Urinary bladder (tissue), 3 donors: ENCODE measurements at regions not wholly inside any gene's neighbourhood (a gene's known extent, or its start where the extent isn't known, plus 50 kb on each side); places are given as distances from the start of the nearest gene placed in this dataset.

Experiments
- DNase-seq: peaks from one replicate; pipeline ENCODE4 v3.0.0-alpha.2; 2015; ENCODE audit errors: extremely low spot score
- H3K27ac ChIP-seq: one replicate; pipeline ENCODE4 v1.5.1; 2013; ENCODE audit warnings: low read depth, mild to moderate bottlenecking, moderate library complexity
- H3K36me3 ChIP-seq: one replicate; pipeline ENCODE4 v1.6.1; 2013; ENCODE audit warnings: mild to moderate bottlenecking, moderate library complexity; ENCODE audit not compliant: insufficient read depth
- H3K4me1 ChIP-seq: one replicate; pipeline ENCODE4 v1.6.1; 2013; ENCODE audit warnings: mild to moderate bottlenecking, moderate library complexity; ENCODE audit not compliant: insufficient read depth
- H3K4me3 ChIP-seq: one replicate; pipeline ENCODE4 v1.5.1; 2013; ENCODE audit warnings: low read depth, low read length
- WGBS: extraction: QIAGEN DNeasy Blood & Tissue Kit; methylation state at CpG from one replicate; pipeline ENCODE4 v1.1.7; 2013; 5-methylcytosine and 5-hydroxymethylcytosine counted together
- donor health status: healthy with polysubstance abuse.
- donor health status: healthy.

DNA sequence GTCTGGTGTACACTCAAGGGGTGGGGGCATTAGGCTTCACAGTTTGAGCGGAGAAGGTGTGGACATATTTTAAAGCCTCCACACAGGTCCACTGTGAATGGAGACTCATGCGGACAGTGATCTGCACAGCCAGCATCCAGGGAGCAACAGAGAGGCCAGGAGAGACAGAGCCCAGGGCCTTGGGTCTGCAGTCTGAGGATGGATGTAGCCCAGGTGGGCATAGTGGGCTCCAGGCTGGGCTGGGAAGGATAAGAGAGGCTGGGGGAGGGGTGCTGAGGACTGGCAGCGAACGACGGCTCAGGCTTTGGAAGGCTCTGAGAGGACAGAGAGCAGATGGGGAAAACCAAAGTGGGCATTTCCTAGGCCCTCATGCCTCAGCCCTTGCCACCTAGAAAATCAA lies 128.8 kb downstream of the PAPOLA start:
- H3K36me3 ChIP-seq: no peaks in the 10 kb centered on the region
- H3K4me1 ChIP-seq: no peaks in the 10 kb centered on the region
- WGBS: 74% methylated on average over 5 of the region's 5 CpGs
- H3K4me3 ChIP-seq: no peak overlapping the region
- no peak for DNase-seq
- H3K27ac ChIP-seq: no peak overlapping the region

DNA sequence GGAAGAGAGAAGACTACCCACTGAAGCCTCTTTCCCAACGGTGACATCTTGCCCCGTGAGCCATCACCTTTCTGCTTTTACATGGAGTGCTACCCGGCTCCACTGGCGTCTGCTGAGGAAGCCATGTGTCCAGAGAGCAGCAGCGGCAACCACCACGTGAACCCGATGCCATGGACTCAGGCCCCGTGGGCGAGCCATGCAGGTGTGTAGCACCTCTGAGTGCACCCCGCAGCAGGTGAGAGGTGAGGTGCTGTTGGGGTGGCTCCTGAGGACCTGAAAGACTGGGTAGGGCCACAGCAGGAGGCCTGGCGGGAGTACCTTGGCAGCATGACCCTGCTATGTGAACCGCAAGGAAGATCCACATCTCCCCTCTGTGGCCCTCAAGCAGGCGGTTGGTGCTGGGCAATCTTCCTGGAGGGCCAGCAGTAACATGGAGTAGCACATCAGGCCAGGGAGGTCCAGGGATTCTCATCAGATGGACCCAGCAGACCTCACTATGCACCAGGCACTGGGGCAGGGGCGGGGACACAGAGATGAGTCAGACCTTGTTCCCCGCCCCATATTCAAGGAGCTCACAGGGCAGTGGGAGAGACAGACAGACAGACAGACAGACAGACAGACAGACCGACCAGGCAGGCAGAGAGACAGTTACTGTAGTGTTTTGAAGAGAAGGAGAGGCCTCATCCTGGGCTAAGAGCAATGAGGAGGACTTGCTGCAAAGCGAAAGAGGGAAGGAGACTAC lies 129.6 kb downstream of the PAPOLA start:
- H3K36me3 ChIP-seq: no peaks in the 10 kb centered on the region
- DNase-seq: no peak
- no peaks in the 10 kb centered on the region for H3K4me1 ChIP-seq
- no peak overlapping the region for H3K27ac ChIP-seq
- no peak overlapping the region for H3K4me3 ChIP-seq
- WGBS: 80% methylated on average over 17 of the region's 17 CpGs

DNA sequence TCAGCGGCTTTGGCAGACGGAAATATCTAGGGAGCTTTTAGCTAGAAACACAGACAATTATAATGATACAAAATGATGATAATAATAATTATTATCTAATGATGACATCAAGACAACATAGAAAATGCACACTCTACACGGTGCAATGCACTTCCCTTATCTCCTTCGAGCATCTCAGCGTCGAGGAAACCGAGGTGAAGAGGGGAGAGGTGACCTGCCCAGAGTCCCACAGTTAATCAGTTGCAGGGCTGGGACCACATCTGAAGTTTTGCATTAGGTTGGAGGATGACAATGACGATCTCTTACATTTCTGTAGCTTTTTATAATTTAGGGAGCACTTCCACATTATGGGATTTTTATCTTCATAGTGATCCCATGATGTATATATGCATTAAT lies 130.2 kb downstream of the PAPOLA start:
- no peak overlapping the region for H3K4me3 ChIP-seq
- WGBS: 71% methylated on average over 8 of the region's 8 CpGs
- DNase-seq: no peak
- H3K36me3 ChIP-seq: no peaks in the 10 kb centered on the region
- H3K27ac ChIP-seq: no peak overlapping the region
- H3K4me1 ChIP-seq: no peaks in the 10 kb centered on the region

DNA sequence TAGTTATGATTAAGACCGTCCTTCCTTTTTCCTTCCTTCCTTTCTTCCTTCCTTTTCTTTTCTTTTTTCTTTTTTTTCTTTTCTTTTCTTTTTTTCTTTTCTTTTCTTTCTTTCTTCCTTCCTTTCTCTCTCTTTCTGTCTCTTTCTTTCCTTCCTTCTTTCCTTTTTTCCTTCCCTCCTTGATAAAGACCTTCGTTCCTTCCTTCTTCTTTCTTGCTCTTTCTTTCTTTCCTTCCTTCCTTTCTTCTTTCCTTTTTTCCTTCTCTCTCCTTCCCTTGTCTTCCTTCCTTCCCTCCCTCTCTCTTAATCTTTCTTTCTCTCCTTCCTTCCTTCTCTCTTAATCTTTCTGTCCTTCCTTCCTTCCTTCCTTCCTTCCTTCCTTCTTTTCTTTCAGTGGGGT lies 130.9 kb downstream of the PAPOLA start:
- 57% methylated on average over 2 of the region's 2 CpGs for WGBS
- no peak for DNase-seq
- Histone ChIP-seq H3K4me1 (no peaks in the 10 kb centered on the region), H3K36me3 (no peaks in the 10 kb centered on the region), H3K27ac (no peak overlapping the region), H3K4me3 (no peak overlapping the region)

DNA sequence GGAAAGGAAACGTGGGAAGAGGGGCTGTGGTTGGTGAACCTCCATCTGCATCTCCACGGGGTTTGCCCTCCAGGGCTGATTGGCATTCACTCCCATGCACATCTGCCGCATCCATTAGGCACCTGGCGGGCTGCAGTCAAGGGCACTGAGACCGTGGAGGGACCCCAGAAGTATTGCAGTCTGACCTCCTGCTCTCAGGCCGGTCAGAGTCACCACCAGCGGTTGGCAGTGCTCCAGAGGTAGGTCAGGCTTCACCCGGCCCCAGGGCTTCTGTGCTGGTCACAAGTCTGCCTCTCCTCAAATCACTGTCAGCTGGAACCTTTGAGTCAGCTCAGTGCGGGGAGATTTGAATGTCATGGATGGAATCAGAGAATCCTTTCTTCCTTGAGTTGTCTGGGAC lies 132.3 kb downstream of the PAPOLA start:
- H3K27ac ChIP-seq: no peak overlapping the region
- H3K4me3 ChIP-seq: no peak overlapping the region
- H3K36me3 ChIP-seq: no peaks in the 10 kb centered on the region
- no peak for DNase-seq
- 79% methylated on average over 9 of the region's 9 CpGs for WGBS
- H3K4me1 ChIP-seq: no peaks in the 10 kb centered on the region

DNA sequence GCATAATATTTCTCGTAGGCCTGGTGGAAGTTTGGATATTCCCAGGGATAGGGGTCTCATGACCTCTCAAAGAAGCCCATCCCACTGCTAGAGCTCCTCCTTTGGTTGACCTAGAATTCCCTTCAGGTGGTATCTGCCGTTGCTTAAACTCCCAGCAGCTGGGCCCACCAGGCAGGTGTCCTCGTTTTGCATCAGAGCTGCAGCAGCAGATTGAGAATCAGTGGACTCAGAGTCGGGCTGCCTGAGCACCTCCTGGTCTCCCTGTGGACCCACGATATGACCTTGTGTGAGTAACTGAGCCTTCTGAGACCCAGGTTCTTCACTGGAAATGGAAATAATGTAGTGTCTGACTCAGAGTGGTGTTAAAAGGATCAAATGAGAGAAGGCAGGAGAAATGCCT lies 132.7 kb downstream of the PAPOLA start:
- H3K4me1 ChIP-seq: no peaks in the 10 kb centered on the region
- DNase-seq: no peak
- no peak overlapping the region for H3K27ac ChIP-seq
- no peak overlapping the region for H3K4me3 ChIP-seq
- WGBS: 69% methylated on average over 5 of the region's 5 CpGs
- no peaks in the 10 kb centered on the region for H3K36me3 ChIP-seq

DNA sequence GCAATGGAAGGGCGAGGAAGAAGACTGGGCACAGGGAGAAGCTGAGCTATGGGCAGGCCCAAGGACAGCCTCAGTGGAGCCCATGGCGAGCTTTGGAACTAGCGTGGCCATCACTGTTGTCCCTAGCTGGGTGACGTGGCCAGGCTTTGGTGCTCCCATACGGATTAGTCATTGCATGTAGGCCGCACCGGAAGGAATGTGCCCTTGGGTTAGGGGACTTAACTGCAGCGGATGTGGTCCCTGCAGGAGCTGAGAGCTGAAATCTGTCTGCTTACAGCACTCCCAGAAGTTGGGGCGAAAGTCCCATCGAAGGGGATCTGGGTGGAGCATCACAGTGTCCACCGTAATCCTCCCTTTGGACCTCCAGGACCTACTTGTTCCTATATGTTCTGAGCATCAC lies 133.7 kb downstream of the PAPOLA start:
- 88% methylated on average over 11 of the region's 11 CpGs for WGBS
- Histone ChIP-seq H3K4me3 (no peak overlapping the region), H3K4me1 (no peaks in the 10 kb centered on the region), H3K36me3 (no peaks in the 10 kb centered on the region), H3K27ac (no peak overlapping the region)
- no peak for DNase-seq

DNA sequence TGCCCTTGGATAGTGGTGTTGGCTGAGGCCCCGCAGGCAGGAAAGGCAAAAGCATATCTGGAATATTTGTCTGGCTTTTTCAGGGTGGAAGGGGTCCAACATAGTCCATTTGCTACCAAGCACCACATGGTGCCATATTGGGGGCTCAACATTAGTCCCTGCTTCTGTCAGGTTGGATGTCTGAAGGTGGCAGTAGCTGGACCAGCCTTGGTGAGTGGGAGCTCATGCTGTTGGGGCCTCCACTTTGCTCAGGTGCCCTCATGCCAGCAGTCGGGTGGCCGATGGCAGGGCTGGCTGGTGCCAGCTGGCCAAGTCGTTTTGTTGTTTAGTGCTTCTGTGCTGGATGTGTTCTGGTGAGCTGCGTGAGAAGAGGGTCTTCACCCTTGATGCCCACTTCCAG lies 135.3 kb downstream of the PAPOLA start:
- 90% methylated on average over 5 of the region's 5 CpGs for WGBS
- no peak for DNase-seq
- no peaks in the 10 kb centered on the region for H3K36me3 ChIP-seq
- H3K4me1 ChIP-seq: no peaks in the 10 kb centered on the region
- H3K27ac ChIP-seq: no peak overlapping the region
- H3K4me3 ChIP-seq: no peak overlapping the region

DNA sequence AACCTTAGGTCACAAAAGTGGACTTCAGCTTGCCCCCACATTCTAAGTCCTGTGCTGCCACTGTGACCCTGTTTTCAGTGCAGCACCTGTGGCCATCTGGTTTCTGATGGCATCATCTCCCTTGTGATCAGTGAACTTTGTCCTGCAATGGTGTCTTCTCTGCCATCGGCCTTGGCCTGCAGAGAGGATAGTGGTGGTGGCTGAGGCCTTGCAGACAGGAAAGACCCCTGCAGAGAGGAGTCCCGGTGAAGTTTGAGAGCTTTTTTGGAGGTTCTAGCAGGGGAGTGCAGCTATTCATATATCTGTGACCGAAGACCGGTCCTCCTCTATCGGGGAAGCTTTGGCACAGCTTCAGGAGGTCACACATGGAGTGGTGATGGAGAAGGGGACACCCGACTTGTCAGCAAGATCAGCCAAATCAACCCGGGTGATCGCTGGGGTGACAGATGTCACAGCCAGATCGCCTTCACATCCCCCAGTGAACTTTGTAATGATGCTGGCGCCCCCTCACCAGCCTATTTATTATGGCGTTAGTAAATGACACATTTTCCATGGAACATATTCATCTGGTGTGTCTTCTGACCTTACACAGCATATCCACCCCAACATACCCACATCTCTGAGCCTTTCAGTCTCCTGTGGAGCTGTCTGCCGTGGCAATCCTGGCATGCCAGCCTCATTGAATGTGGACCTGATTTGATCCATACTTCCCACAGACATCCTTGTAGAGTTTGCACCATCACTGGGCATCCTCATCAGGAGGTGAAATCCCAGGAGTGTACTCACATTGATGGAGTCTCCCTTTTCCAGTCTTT lies 136.1 kb downstream of the PAPOLA start:
- H3K4me3 ChIP-seq: no peak overlapping the region
- H3K36me3 ChIP-seq: no peaks in the 10 kb centered on the region
- no peak for DNase-seq
- H3K27ac ChIP-seq: no peak overlapping the region
- H3K4me1 ChIP-seq: no peaks in the 10 kb centered on the region
- WGBS: 80% methylated on average over 12 of the region's 12 CpGs

DNA sequence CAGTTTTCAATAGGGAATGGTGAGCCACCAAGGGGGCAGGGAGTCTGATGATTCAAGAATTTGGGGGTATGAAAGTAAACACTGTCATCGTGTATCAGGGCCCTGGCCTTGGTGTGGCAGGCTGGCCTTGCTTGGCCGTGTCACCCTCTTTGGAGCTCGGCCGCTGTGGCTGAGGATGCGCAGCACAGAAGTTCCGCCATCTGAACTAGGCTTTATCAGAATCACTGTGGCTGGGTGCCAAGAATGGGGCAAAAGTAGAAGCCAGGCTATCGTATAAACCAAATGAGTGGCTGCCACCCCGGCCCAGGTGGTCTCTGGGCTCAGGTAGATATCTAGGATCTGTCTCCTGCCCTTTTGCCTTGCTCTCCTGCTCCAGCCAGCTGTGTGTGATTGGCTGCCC lies 137.4 kb downstream of the PAPOLA start:
- H3K4me1 ChIP-seq: no peaks in the 10 kb centered on the region
- 86% methylated on average over 8 of the region's 8 CpGs for WGBS
- H3K27ac ChIP-seq: no peak overlapping the region
- H3K36me3 ChIP-seq: no peaks in the 10 kb centered on the region
- DNase-seq: no peak
- H3K4me3 ChIP-seq: no peak overlapping the region

DNA sequence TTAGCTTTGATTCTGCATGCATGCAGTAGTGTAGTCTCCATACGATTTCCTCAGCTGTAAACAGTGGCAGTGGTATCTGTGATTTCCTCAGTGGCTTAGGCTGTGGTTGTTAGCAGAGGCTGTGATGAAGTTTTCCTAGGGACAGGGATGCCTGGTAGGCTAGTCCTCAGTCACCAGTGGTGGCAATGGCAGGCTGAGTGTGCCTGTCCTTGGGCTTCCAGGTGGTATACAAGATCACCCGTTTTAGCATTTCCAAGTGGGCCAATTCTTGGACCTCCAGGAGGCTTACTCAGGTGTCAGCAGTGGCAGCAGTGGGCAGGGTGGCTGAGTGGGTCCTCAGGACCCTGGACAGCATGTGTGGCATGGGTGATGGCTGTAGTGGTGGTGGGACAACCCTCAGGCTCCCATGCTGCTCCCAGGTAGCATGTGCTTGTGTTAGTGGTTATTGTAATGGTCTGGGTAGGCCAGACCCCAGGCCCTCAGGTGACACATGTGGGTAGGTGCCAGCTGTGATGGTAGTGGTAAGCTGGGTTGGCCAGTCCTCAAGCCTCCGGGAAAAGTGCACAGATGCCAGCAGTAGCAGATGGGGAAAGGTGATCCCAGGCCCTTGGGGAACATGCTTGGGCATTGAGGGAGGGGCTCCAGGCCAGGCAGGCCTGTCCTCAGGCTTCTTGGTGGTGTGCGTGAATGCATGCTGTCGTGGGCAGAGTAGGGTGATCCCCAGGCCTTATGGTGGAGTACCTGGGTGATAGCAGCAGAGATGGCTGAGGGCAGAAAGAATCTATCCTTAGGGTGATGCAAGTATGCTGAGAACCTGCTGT lies 146.5 kb downstream of the PAPOLA start:
- Histone ChIP-seq H3K36me3 (no peaks in the 10 kb centered on the region), H3K27ac (no peak overlapping the region), H3K4me3 (no peak overlapping the region), H3K4me1 (no peaks in the 10 kb centered on the region)
- 65% methylated on average over 5 of the region's 5 CpGs for WGBS
- no peak for DNase-seq

DNA sequence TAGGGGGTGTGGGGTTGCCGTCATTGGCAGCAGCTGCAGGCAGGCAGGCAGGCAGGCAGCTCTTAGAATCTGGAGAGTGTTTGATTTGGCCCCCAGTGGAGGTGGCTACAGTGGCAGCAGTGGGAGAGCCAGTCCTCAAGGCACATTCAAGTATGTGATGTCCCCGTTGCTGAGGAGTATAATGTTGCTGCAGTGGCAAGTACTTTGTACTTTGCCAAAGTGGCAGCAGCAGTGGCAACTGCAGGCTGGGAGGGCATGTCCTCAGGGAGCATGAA lies 147.1 kb downstream of the PAPOLA start:
- no peaks in the 10 kb centered on the region for H3K4me1 ChIP-seq
- no peak for DNase-seq
- 75% methylated on average over 2 of the region's 2 CpGs for WGBS

DNA sequence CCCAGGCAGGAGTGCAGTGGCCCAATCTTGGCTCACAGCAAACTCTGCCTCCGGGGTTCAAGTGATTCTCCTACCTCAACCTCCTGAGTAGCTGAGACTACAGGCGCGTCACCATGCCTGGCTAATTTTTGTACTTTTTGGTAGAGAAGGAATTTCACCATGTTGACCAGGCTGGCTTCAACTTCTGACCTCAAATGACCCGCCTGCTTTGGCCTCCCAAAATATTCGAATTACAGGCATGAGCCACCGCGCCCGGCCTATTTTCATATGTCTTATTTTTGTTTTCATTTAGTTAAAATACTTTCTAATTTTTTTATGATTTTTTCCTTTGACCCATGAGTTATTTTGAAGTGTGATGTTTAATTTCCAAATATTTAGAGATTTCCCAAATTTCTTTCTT lies 143.6 kb upstream of the VRK1 start:
- Histone ChIP-seq H3K27ac (no peak overlapping the region), H3K4me3 (no peak overlapping the region), H3K36me3 (no peaks in the 10 kb centered on the region), H3K4me1 (no peaks in the 10 kb centered on the region)
- WGBS: 95% methylated on average over 8 of the region's 8 CpGs
- no peak for DNase-seq

More for the DNA sequence above, 147.1 kb downstream of the PAPOLA start:
- Histone ChIP-seq H3K27ac (no peak overlapping the region), H3K4me3 (no peak overlapping the region), H3K36me3 (no peaks in the 10 kb centered on the region)

DNA sequence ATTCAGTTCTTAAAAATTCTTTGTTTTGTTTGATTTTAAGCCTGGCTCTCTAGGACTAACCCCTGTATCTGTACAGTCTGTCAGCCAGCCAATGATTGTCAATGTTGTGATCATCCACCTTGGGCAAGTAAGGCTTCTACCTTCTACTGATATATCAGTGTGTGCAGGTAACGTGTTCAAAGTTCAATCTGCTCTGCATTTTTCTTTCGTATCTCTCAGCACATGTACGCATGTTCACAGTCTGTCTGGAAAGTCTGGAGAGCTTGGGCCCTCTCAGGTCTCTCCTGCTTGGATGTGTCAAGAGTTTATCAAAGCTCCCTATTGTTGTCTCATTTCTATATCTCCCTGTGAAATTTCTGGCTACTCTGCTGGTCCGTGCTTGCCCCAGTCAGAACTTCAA lies 138.6 kb upstream of the VRK1 start:
- Histone ChIP-seq H3K4me1 (no peaks in the 10 kb centered on the region), H3K27ac (no peak overlapping the region), H3K4me3 (no peak overlapping the region), H3K36me3 (no peaks in the 10 kb centered on the region)
- WGBS: 76% methylated on average over 4 of the region's 4 CpGs
- no peak for DNase-seq
